HG02610 (cell line): ENCODE measurements at regions not wholly inside any gene's neighbourhood (a gene's known extent, or its start where the extent isn't known, plus 50 kb on each side); places are given as distances from the start of the nearest gene placed in this dataset.

Source experiments
- ATAC-seq: cut with Tn5 transposase; IDR thresholded peaks from one replicate; pipeline ENCODE4 v1.9.1; 2021; ENCODE audit warnings: mild to moderate bottlenecking, moderate library complexity; ENCODE audit not compliant: unreplicated experiment

DNA sequence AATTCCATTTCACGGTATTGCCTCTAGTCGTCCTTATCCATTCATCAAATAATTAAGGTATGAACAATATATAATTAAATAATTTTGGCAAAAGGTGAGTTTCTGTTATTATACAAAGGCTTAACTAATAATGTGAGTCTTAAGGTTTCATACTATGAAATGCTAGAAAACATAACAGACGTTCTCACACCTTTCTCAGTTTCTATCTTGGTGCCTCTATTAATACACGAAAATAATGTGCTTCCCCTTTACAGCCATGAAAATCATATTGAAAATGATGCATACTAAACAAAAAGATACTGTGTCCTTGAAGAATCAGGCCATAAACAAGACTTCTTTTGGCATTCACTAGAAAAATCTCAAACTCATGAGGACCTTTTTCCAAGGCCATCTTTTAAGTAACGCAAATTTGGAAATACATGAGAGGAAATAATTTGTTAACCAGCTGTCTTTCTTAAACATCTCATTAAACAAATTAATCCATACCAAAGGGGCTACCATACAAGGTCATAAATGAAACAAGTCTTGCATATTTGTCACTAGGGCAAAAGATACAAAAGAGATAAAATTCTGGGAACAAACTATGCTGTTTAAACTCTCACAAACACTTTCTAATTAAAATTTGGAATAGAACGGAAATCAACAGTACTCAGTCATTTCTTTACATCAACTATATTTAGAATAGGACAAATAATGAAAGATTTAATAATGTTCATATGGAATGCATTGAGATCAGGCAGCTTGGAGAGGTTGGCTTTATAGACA, 53.9 kb upstream of the CAV2 start:
- no peak for ATAC-seq

DNA sequence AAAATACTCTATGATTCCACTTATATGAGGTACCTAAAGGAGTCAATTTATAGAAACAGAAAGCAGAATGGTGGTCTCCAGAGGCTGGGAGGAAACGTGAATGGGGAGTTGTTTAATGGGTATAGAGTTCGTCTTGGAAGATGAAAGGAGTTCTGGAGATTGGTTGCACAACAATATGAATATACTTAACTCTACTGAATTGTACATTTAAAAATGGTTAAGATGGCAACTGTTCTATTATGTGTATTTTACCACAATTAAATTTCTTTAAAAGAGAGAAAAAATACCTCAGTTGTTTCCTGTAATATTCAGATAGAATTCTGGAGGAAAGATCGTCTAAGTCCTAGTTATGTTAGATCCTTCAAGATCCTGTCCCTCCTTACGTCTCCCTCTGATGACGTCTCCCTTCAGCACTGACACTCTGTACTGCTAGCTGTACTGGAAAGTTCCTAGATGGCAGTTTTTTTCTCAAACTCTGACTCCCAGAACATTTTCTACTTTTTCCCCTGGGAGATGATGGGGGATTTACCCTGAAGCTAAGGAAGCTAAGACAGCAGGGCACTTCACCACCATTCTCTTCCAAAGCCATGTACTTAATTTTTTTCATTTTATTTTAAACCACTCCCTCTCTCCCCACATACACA, 53.2 kb upstream of the CAV2 start:
- no peak for ATAC-seq

DNA sequence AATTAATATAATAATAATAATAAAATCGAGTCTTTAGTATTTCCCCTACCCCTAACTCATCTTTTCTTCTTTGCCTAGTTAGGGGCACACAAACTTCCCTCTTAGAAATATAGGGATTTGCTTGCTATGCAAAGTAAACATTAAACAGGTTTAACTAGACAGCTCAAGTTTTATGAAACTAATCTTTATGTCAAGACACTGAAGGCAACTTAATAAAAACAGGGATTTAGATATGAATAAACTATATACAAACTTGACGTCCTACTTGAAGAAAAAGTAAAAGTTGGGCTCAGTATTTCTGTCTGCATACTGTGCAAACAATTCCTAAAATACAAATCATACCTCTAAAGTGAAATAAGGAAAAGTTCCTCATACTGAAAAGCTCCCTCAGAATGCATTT, 52.1 kb upstream of the CAV2 start:
- no peak for ATAC-seq

DNA sequence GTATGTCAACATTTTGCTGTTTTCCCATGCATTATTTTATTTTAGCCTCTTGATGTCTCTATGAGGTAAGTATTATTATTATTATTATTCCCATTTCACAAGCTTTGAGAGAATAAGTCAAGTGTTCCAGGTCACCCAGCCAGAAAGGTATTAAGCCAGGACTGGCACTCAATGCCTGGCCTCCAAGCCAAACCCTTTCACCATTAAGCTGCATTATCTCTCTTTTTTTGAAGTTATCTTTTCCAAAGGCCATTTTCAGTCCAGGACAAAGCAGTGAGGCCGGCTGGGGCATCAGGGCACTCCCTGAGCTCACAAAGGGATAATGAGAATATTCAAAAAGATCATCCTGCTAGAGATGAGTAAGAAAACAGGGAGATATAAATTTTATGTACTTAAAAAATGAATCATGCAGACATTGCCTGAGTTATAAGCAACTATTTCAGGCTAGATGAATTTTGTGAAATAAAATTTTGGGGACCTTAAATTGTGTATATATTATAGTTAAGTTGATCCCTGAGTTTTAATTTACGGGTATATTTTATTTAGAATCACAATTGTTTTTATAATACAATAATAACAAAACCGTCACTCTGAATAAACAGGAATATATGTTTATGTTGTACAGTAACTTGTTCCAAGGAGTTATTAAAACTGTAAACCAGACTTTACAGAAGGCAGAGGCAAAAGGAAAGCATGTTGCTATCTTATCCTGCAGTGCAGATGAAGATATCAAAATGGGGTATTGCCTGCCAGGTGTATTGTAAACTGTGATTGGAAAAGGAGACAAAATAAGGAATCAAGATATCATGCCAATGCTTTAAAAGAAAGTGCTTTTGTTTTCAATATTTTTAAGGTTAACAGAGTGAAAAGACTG, 51.3 kb upstream of the CAV2 start:
- no peak for ATAC-seq

- ATAC-seq = no peak
Observed at GRCh38 chr7:116449441-116449840, 50.1 kb upstream of the CAV2 start.
